ENCODE measurements at regions not wholly inside any gene's neighbourhood (a gene's known extent, or its start where the extent isn't known, plus 50 kb on each side); places are given as distances from the start of the nearest gene placed in this dataset.

GRCh38 chr2:2843969-2844548, 513.0 kb upstream of the MYT1L start:
- peaks cover 31% of the 10 kb centered on the region for H3K4me1 ChIP-seq
- peak in 6 of 7 experiments; percentile 15 to 51 (median 34) for TF ChIP-seq CTCF (IDR thresholded peaks at IDR 0.05)
- TF ChIP-seq POLR2A (IDR thresholded peaks at IDR 0.05), result no peak
- no peaks in the 10 kb centered on the region for H3K9me3 ChIP-seq
- H3K36me3 ChIP-seq (replicated peaks in 1 of 2; ENCODE audit: insufficient read depth in 1 of 2, low read depth in 2 of 2), result no peaks in the 10 kb centered on the region
- intact Hi-C loops (cut with DNase I), result no loop called here
- no peak overlapping the region for H3K4me3 ChIP-seq
- H3K27me3 ChIP-seq, result no peaks in the 10 kb centered on the region
- ATAC-seq (no peak), DNase-seq (peak in 2 of 4 donors; percentile 10 to 41)
- no peak overlapping the region for H3K27ac ChIP-seq
- 83 to 84% methylated on average over 11 of the region's 11 CpGs for WGBS, 2 donors

- H3K9me3 ChIP-seq, result no peaks in the 10 kb centered on the region
- no peak overlapping the region for H3K4me3 ChIP-seq
- TF ChIP-seq CTCF (IDR thresholded peaks at IDR 0.05), result no peak
- no peak for TF ChIP-seq POLR2A (IDR thresholded peaks at IDR 0.05)
- H3K27ac ChIP-seq, result no peak overlapping the region
- peaks cover 16% of the 10 kb centered on the region for H3K4me1 ChIP-seq
- WGBS, 2 donors, result 91 to 95% methylated on average over 5 to 7 of the region's 7 CpGs
- DNase-seq (no peak), ATAC-seq (no peak)
- H3K27me3 ChIP-seq, result no peaks in the 10 kb centered on the region
- intact Hi-C loops (cut with DNase I), result no loop called here
- no peaks in the 10 kb centered on the region for H3K36me3 ChIP-seq (replicated peaks in 1 of 2; ENCODE audit: insufficient read depth in 1 of 2, low read depth in 2 of 2)
Observed at GRCh38 chr2:2842466-2842865, 511.4 kb upstream of the MYT1L start.

GRCh38 chr2:2840681-2841300, 509.7 kb upstream of the MYT1L start:
- intact Hi-C loops (cut with DNase I), result no loop called here
- Histone ChIP-seq H3K27ac (no peak overlapping the region), H3K36me3 (replicated peaks in 1 of 2; ENCODE audit: insufficient read depth in 1 of 2, low read depth in 2 of 2) (no peaks in the 10 kb centered on the region), H3K4me1 (no peaks in the 10 kb centered on the region), H3K9me3 (no peaks in the 10 kb centered on the region), H3K4me3 (no peak overlapping the region), H3K27me3 (no peaks in the 10 kb centered on the region)
- DNase-seq (no peak), ATAC-seq (no peak)
- TF ChIP-seq CTCF (IDR thresholded peaks at IDR 0.05), result no peak
- TF ChIP-seq POLR2A (IDR thresholded peaks at IDR 0.05), result no peak
- 86 to 88% methylated on average over 13 to 16 of the region's 17 CpGs for WGBS, 2 donors

GRCh38 chr2:2839782-2840531, 508.9 kb upstream of the MYT1L start:
- 69 to 70% methylated on average over 9 to 13 of the region's 13 CpGs for WGBS, 2 donors
- Histone ChIP-seq H3K36me3 (replicated peaks in 1 of 2; ENCODE audit: insufficient read depth in 1 of 2, low read depth in 2 of 2) (no peaks in the 10 kb centered on the region), H3K4me1 (no peaks in the 10 kb centered on the region), H3K27ac (no peak overlapping the region), H3K4me3 (no peak overlapping the region), H3K27me3 (no peaks in the 10 kb centered on the region), H3K9me3 (no peaks in the 10 kb centered on the region)
- TF ChIP-seq POLR2A (IDR thresholded peaks at IDR 0.05), result no peak
- TF ChIP-seq CTCF (IDR thresholded peaks at IDR 0.05), result no peak
- DNase-seq (no peak), ATAC-seq (no peak)
- intact Hi-C loops (cut with DNase I), result no loop called here

Data from body of pancreas (tissue), 4 donors.